Dendritic cell treated with granulocyte-macrophage colony-stimulating factor and Interleukin-4, amounts not matched to agents 40 ng/mL and 50 ng/mL, for 4 days (primary cell): ENCODE measurements at regions not wholly inside any gene's neighbourhood (a gene's known extent, or its start where the extent isn't known, plus 50 kb on each side); places are given as distances from the start of the nearest gene placed in this dataset.
A peak's percentile ranks its signal among the peaks of the same experiment; 100 is the strongest.

ENCODE experiments used
- H3K27ac Mint-ChIP-seq: one replicate; pipeline ENCODE4 v1.8.0; 2022; ENCODE audit warnings: mild to moderate bottlenecking, mixed read lengths
- H3K27me3 Mint-ChIP-seq: one replicate; pipeline ENCODE4 v1.8.0; 2022; ENCODE audit warnings: mild to moderate bottlenecking, mixed read lengths
- H3K36me3 Mint-ChIP-seq: one replicate; pipeline ENCODE4 v1.8.0; 2022; ENCODE audit warnings: low read depth, mixed read lengths
- H3K4me1 Mint-ChIP-seq: one replicate; pipeline ENCODE4 v1.8.0; 2022; ENCODE audit warnings: low read depth, mixed read lengths
- H3K4me3 Mint-ChIP-seq: one replicate; pipeline ENCODE4 v1.8.0; 2022; ENCODE audit warnings: mild to moderate bottlenecking, moderate library complexity, mixed read lengths
- H3K9me3 Mint-ChIP-seq: one replicate; pipeline ENCODE4 v1.8.0; 2022; ENCODE audit warnings: mixed read lengths
- intact Hi-C: fragments of 100-400 bp; cut with micrococcal nuclease; formaldehyde crosslinking; loops from one replicate; pipeline ENCODE4 v1.15.0; 2022

DNA sequence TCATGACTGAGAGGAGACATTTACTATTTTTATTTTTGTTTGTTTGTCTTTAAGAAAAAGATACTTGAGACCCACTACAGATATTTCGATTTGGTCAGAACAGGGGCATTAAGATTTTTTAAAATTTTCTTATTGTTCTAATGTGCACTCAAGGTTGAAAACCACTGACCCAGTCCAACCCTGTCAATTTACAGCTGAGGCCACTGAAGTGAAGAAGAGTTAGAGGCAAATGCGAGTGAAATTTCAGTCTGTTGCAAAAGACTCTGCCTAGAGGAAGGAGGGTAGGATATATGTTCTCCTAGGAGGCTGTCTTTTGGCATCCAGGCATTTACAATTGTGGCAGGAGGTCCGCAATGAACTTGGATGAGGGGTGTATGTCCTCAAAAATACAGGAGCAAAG lies 396.3 kb downstream of the RPS24 start:
- Mint-ChIP-seq H3K27me3 (peaks cover 26% of the 10 kb centered on the region), H3K27ac (no peak overlapping the region), H3K4me1 (peaks cover 16% of the 10 kb centered on the region), H3K36me3 (no peaks in the 10 kb centered on the region), H3K4me3 (no peak overlapping the region), H3K9me3 (peaks cover 11% of the 10 kb centered on the region)
- intact Hi-C loops, result no loop called here

GRCh38 chr10:78432583-78432982 lies 398.9 kb downstream of the RPS24 start:
- intact Hi-C loops, result no loop called here
- Mint-ChIP-seq H3K9me3 (no peaks in the 10 kb centered on the region), H3K4me1 (peaks cover 16% of the 10 kb centered on the region), H3K27ac (peak overlapping the region; percentile 54), H3K27me3 (peaks cover 38% of the 10 kb centered on the region), H3K36me3 (no peaks in the 10 kb centered on the region), H3K4me3 (no peak overlapping the region)

DNA sequence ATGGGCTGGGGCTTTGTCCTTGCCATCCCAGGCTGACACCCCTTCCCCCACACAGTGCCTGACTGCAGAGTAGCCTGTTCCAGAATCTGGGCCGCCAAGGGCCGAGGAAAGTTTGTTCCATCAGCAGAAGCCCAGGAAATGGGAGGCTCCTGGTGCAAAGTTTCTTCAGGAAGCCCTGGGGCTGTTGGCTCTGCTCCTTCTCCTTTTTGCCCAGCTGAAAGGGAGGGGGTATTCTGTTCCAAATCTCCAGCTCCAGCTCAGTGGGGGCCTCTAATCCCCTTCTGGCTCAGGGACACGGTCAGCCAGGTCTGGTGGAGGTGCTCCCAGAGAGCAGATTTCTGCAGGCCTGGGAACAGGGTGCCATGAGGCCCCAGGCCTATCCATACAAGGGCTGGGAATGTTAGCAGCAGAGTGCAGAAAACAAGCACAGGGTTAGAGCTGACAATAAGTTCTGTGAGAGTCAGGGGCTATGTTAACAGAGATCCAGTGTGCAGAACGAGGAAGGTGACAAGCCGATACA lies 399.5 kb downstream of the RPS24 start:
- intact Hi-C loops, result no loop called here

DNA sequence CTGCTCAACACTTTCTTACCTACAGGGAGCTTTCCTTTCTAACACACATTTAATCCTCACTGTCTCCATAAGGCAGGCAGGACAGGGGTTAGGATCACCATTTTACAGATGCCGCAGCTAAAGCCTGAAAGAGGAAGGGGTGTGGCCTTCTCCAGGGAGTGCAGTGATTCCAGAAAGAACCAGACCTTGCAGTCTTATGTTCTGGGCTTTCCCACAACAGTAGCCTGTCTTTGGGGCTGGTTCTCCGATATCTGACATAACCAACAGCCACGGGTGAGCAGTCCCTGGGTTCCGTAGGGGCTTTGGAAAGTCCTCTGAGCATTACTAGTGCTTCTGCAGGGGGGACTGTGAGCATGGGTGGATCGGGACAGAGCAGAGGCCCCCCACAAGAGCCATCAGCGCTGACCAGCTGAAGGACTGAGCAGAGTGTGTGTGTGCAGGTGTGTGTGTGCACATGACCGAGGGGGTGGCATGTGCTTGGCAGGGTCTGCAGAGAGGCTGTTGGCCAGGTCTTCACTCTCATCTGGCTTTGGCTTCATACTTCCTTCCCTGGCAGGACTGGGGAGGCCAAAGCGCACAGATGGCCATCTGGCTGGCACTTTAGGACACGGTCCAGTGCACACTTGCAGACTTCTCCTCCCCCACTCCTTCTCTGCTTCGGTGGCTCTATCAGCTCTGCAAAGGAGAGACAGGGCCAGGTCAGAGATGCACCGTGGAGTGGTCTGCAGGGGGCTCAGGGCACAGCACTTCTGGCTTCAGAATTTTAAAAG lies 400.3 kb downstream of the RPS24 start:
- Mint-ChIP-seq H3K36me3 (no peaks in the 10 kb centered on the region), H3K4me3 (no peak overlapping the region), H3K9me3 (no peaks in the 10 kb centered on the region), H3K27me3 (peaks cover 36% of the 10 kb centered on the region), H3K4me1 (peaks cover 16% of the 10 kb centered on the region), H3K27ac (no peak overlapping the region)
- intact Hi-C loops, result no loop called here

More for the DNA sequence above, 399.5 kb downstream of the RPS24 start:
- Mint-ChIP-seq H3K27ac (peak overlapping the region; percentile 54), H3K9me3 (no peaks in the 10 kb centered on the region), H3K27me3 (peaks cover 40% of the 10 kb centered on the region), H3K4me1 (peaks cover 16% of the 10 kb centered on the region), H3K4me3 (no peak overlapping the region), H3K36me3 (no peaks in the 10 kb centered on the region)

DNA sequence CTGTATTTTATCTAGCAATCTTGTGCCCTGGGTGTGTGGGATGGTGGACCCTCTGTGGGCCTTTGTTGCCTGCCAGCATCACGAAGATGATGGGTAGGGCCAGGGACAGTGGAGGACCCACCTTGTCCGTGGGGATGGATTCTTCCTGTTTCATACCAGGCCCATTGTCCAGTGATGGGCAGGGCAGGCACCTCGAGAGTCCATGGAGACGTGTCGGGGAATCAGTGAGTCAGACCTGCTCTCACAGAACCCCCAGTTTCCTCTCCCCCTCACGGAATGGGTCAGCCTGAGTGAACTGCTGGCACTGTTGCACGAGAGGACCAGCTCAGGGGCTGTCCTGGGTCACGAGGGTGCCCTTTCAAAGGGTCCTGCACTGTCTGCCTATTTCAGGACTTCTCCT lies 401.2 kb downstream of the RPS24 start:
- intact Hi-C loops, result no loop called here
- Mint-ChIP-seq H3K27ac (no peak overlapping the region), H3K4me3 (no peak overlapping the region), H3K36me3 (no peaks in the 10 kb centered on the region), H3K4me1 (peaks cover 16% of the 10 kb centered on the region), H3K9me3 (no peaks in the 10 kb centered on the region), H3K27me3 (peaks cover 32% of the 10 kb centered on the region)

DNA sequence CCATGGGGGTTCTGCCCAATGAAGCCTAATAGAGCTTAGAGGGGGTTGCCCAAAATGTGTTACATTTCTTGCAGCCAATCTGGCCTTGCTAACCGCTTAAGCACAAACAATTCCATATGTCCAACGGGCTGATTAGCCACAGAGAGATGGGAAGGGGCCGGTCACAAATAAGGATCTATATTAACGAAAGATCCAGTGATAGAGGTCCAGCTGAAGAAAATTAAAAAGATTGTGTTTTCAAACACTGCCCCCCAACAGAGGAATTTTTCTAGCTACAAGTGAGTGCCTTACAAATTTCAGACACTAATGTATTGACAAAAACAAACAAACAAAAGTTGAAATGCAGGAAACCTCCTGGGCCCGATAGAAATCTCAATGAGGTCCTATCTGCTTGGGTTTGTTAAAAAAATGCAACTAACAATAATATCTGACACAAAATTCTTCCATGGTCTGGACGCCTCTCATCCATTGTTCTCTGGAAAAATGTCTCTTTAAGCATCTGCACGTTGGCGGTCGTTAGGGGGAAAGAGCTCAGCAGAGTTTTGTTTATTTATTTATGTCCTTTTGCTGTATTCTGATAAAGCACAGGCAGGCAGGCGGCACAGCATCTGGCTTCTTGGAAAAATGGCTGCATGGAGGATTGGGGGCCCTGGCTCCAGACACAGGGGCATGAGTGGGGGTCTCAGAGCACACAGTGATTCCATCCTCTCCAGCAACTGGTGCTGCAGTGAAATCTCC lies 402.0 kb downstream of the RPS24 start:
- H3K27me3 Mint-ChIP-seq, result peaks cover 29% of the 10 kb centered on the region
- peaks cover 16% of the 10 kb centered on the region for H3K4me1 Mint-ChIP-seq
- intact Hi-C loops, result no loop called here
- no peak overlapping the region for H3K4me3 Mint-ChIP-seq
- no peaks in the 10 kb centered on the region for H3K9me3 Mint-ChIP-seq
- no peaks in the 10 kb centered on the region for H3K36me3 Mint-ChIP-seq
- H3K27ac Mint-ChIP-seq, result no peak overlapping the region

DNA sequence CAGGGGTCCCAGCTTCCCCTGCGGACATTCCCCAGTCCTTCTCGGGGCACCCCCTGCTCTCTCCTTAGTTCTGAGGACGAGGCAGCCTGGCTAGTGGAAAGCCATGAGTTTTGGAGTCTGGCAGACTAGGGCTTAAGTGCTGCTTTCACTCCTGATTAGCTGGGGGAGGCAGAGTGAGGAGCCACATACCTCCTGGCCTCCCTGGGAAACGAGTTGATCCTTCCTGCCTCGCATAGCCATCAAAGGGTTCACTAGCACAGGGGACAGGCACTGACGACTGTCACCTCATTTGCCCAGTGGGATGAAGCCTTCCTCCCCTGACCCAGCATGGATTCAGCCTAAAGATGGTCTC lies 402.5 kb downstream of the RPS24 start:
- Mint-ChIP-seq H3K4me3 (no peak overlapping the region), H3K4me1 (peaks cover 16% of the 10 kb centered on the region), H3K9me3 (no peaks in the 10 kb centered on the region), H3K27me3 (peaks cover 28% of the 10 kb centered on the region), H3K36me3 (no peaks in the 10 kb centered on the region), H3K27ac (no peak overlapping the region)
- intact Hi-C loops, result no loop called here

- Mint-ChIP-seq H3K4me3 (no peak overlapping the region), H3K27ac (no peak overlapping the region), H3K36me3 (no peaks in the 10 kb centered on the region), H3K4me1 (peaks cover 16% of the 10 kb centered on the region), H3K27me3 (peaks cover 28% of the 10 kb centered on the region), H3K9me3 (no peaks in the 10 kb centered on the region)
- intact Hi-C loops, result no loop called here
Measured at GRCh38 chr10:78436706-78437406, 403.2 kb downstream of the RPS24 start.

DNA sequence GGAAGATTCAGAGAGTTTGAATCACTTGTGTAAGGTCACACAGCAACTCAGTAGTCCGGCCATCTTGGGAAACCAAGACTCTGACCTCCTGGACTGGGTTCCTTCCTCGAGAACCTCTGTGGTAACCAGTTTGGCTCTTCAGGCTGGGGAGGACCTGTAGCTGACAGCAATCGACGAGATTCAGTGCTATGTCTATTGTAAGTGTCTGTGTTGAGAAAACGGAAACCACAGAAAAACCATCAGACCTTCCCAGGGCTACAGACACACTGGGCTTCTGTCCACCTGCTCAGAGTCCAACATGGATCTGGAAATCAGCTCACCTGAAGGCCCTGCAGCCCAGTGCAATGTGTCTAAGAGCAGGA lies 403.7 kb downstream of the RPS24 start:
- Mint-ChIP-seq H3K27ac (no peak overlapping the region), H3K4me1 (peaks cover 16% of the 10 kb centered on the region), H3K27me3 (peaks cover 28% of the 10 kb centered on the region), H3K9me3 (no peaks in the 10 kb centered on the region), H3K36me3 (no peaks in the 10 kb centered on the region), H3K4me3 (no peak overlapping the region)
- intact Hi-C loops, result no loop called here

DNA sequence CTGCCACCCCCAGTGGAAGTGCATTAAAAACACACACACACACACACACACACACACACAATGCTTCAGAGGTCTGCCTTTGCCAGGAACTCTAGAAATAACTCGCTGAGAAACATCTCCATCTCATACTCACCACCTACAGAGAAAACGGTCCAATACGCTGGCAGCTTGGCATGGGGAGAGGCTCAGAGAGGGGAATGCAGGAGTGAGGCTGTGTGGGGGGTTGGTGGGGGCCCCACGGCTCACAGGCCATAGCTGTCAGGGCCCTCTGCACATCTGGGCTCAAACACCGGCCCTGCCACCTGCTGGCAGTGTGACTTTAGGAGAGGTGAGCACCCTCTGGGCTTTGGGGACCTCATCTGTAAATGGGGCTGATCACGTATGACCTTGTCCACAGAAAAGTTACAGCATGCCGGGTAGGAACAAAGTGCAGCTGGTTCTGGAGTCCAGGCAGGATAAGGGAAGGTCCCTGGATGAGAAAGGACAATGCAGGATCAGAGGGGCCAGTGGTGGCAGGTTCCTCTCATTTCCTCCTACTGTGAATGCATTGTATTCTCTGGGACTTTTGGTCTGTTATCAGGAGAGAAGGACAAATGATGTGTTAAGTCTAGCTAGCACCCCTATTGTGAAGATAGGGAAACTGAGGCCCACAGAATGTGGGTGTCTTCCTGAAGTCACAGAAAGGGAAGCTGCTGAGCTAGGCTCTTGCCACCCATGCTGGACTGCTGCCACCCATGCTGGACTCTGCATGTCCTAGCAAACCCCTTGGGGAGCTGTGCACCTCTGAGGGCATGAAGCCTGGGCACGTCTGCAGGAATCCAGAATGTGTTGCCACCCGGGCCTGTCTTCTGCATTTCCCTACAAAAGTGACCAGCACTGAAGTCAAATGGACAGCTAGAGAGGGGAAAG lies 404.6 kb downstream of the RPS24 start:
- H3K36me3 Mint-ChIP-seq, result no peaks in the 10 kb centered on the region
- H3K27ac Mint-ChIP-seq, result no peak overlapping the region
- peaks cover 28% of the 10 kb centered on the region for H3K27me3 Mint-ChIP-seq
- H3K9me3 Mint-ChIP-seq, result no peaks in the 10 kb centered on the region
- no peak overlapping the region for H3K4me3 Mint-ChIP-seq
- intact Hi-C loops, result no loop called here
- H3K4me1 Mint-ChIP-seq, result peaks cover 10% of the 10 kb centered on the region

DNA sequence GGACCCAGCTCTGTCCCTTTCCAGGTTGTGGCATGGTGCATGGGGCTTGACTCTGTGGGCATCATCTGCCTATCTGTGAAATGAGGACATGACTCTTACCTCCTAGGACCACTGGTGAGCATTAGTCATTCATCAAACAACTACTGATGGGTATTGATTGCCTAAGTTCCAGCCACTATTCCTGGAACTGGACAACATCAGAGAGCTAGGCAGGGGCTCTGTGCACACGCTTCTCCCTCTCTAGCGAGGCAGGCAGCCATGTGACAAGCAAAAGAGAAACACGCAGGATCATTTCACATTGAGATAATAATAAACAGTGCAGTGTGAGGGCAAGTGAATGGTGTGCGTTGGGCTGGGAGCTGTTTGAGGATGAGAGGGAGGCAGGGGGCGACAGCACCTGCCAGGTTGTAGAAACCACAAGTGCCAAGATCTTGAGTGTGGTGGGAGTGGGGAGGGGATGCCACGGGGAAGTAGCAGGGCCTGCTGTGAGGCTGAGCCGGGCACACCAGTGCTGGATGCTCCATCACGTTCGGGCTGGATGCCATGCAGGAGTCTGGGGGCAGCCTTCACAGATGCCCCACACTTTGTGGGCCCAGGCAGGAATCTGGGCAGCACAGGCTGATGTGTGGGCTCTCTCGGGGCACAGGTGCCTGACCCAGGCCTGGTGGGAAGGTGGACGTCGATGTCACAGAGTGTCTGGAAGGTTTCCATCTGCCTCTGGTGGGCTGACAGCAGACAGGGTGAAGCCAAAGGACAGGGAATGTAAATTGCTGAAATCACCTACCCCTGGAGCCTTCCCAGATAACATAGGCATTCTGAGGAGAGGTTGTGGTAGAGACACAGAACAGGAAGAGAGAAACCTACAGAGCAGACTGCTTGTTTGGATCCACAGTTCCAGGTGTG lies 405.5 kb downstream of the RPS24 start:
- Mint-ChIP-seq H3K9me3 (no peaks in the 10 kb centered on the region), H3K27ac (no peak overlapping the region), H3K27me3 (peaks cover 25% of the 10 kb centered on the region), H3K36me3 (no peaks in the 10 kb centered on the region), H3K4me1 (peaks cover under 1% of the 10 kb centered on the region), H3K4me3 (no peak overlapping the region)
- intact Hi-C loops, result no loop called here

GRCh38 chr10:78441010-78441409 lies 407.3 kb downstream of the RPS24 start:
- no peak overlapping the region for H3K4me3 Mint-ChIP-seq
- no peak overlapping the region for H3K27ac Mint-ChIP-seq
- H3K9me3 Mint-ChIP-seq, result no peaks in the 10 kb centered on the region
- H3K4me1 Mint-ChIP-seq, result no peaks in the 10 kb centered on the region
- H3K36me3 Mint-ChIP-seq, result no peaks in the 10 kb centered on the region
- intact Hi-C loops, result no loop called here
- peaks cover 22% of the 10 kb centered on the region for H3K27me3 Mint-ChIP-seq

GRCh38 chr10:78441694-78442093 lies 408.0 kb downstream of the RPS24 start:
- intact Hi-C loops, result no loop called here
- Mint-ChIP-seq H3K9me3 (no peaks in the 10 kb centered on the region), H3K27ac (no peak overlapping the region), H3K36me3 (no peaks in the 10 kb centered on the region), H3K27me3 (peaks cover 18% of the 10 kb centered on the region), H3K4me3 (no peak overlapping the region), H3K4me1 (no peaks in the 10 kb centered on the region)
